ENCODE measurements at regions not wholly inside any gene's neighbourhood (a gene's known extent, or its start where the extent isn't known, plus 50 kb on each side); places are given as distances from the start of the nearest gene placed in this dataset.

DNA sequence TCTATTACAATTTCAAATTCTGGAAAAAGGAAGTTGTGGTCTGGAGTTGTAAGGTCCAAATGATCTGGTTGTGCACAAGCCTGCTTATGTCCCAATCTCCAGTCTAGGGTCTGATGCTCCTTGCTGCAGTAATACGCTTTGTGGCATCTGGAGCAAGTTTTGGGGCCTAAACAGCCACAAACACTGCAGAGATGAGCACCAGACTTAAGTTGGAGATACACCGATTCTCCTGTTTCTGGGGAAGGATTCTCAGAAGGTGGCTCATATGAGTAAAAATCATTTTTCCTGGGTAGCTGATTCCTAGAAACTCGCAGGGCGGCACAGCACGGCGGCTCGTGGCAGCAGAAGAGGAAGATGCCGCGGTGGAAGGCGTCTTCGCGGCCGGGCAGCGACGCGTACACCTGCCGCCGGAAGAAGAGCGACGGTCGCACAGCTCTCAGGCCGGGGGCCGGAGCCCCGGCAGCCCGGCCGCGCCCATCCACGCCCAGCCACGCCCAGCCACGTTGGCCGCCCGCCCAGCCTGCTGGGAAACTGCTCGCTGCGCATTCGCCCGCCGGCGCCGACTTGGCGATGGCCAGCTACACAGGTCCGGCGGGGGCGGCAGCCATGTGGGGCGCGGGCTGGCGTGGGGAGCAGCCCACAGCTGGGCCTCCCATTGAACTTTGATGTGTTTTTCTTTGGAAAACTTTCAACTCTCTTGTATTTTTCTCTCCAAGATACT lies 129.0 kb downstream of the ASCL4 start:
- H3K4me3 ChIP-seq = peak overlapping the region; percentile 47
- CTCF ChIA-PET = interaction anchor here (0.9 to 1.7 kb wide), 2 partner anchors 9 kb away, joined by 6 to 7 read pairs; no protein-coding TSS in a partner anchor
- H3K4me1 ChIP-seq = 0 out of 3 replicates have a peak, but pooled peaks cover 3% of the 10 kb centered on the region
- H3K4me2 ChIP-seq = peak overlapping the region; percentile 98
- DNase-seq (ENCODE audit: low read depth in 1 of 2, low spot score in 1 of 2) = peak; percentile 47 to 61
- ATAC-seq = peak; percentile 82 to 95
- POLR2A ChIA-PET = no interaction called here
- FAIRE-seq = no peak
- 51% methylated on average over 40 of the region's 46 CpGs for WGBS (ENCODE audit: missing lambda C conversion rate)
- TF ChIP-seq FOXS1 (CRISPR knock-in tag; IDR thresholded peaks at IDR 0.05) = no peak
- no peak for TF ChIP-seq TFCP2L1 (CRISPR knock-in tag; IDR thresholded peaks at IDR 0.05)
- TF ChIP-seq POLR2A (IDR thresholded peaks at IDR 0.05; ENCODE audit: low read length) = peak; percentile 22; the same call in 1 of the 2 replicates
- 0 out of 2 replicates have a peak, but pooled peaks have one; percentile 31 for TF ChIP-seq E2F6 (IDR thresholded peaks at IDR 0.05; ENCODE audit: borderline replicate concordance, low read depth)
- H3K27ac ChIP-seq = peak overlapping the region; percentile 39 to 41; a peak in 3 of 6 replicates
- no peaks in the 10 kb centered on the region for H3K9me3 ChIP-seq

DNA sequence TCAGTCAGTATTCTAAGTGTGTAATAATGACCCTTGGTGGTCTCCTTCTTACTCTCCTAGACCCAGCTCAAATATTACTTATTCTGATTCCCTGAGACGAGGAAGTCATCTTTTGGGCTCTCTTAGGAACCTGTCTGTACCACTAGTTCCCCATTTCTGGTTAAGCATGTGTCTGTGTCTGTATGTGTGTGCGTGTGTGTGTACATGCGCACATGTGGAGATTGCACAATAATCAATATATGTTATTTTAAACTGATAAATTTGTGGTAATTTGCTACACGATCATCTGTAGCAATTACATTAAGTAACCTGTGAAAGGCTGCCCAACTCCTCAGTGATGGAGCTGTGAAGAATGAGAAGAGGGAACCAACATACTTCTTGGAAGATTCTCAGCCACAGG lies 132.2 kb downstream of the ASCL4 start:
- 38% methylated on average over 4 of the region's 4 CpGs for WGBS (ENCODE audit: missing lambda C conversion rate)
- no peak for TF ChIP-seq CBX2 (IDR thresholded peaks at IDR 0.05; ENCODE audit: borderline replicate concordance, low read depth)
- 0 out of 4 replicates have a peak, but pooled peaks of 1 of the 2 experiments have one; percentile 14 for TF ChIP-seq CEBPB (IDR thresholded peaks at IDR 0.05)
- TF ChIP-seq, protein P1, sequence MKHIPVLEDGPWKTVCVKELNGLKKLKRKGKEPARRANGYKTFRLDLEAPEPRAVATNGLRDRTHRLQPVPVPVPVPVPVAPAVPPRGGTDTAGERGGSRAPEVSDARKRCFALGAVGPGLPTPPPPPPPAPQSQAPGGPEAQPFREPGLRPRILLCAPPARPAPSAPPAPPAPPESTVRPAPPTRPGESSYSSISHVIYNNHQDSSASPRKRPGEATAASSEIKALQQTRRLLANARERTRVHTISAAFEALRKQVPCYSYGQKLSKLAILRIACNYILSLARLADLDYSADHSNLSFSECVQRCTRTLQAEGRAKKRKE (CRISPR knock-in tag; IDR thresholded peaks at IDR 0.05; ENCODE audit: low read depth) = no peak
- no peak for TF ChIP-seq EHF (CRISPR knock-in tag; IDR thresholded peaks at IDR 0.05)
- Histone ChIP-seq H3K4me3 (no peak overlapping the region), H3K27ac (no peak overlapping the region), H3K4me2 (no peak overlapping the region), H3K4me1 (0 out of 3 replicates have a peak, but pooled peaks cover 3% of the 10 kb centered on the region), H3K9me3 (no peaks in the 10 kb centered on the region)
- CTCF ChIA-PET = interaction anchor here (1.0 kb wide), 1 partner anchor 11 kb away, joined by 3 read pairs; no protein-coding TSS in a partner anchor
- POLR2A ChIA-PET = no interaction called here
- ATAC-seq = no peak
- DNase-seq (ENCODE audit: low read depth in 1 of 2, low spot score in 1 of 2) = no peak
- FAIRE-seq = no peak

DNA sequence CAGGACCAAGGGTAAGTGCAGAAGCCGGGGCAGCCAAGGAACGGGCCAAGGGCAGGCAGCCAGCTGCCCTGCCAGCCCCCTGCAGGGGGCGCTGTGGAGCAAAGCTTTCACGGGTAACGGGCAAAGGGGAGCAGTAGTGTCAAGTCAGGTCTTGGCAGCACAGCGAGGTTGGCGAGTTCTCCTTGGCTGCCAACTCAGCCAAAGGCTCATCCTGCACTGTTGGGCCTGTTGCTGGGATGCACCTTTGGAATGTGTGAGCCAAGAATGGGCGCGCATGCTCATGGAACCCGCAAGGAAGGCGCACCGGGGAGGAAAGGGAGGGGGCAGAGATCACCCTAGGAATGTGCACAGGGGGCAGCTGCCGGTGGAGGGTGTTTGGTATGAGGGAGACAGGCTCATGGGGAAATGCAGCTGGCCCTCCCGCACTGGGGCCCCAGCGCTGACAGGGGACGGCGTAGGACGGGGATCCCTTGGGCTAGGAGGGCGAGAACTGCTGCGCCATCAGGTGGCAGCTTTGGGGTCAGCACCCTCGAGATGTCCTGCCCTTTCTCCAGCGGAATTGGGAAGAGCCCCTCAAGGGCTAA lies 138.0 kb downstream of the ASCL4 start:
- CTCF ChIA-PET = interaction anchor here (0.6 to 3.2 kb wide), 33 partner anchors 9 to 583 kb away, joined by 3 to 18 read pairs (median 4); no protein-coding TSS in a partner anchor
- FAIRE-seq (no peak), ATAC-seq (peak; percentile 75 to 93), DNase-seq (ENCODE audit: low read depth in 1 of 2, low spot score in 1 of 2) (peak; percentile 55 to 73)
- Histone ChIP-seq H3K4me2 (peak overlapping the region; percentile 84), H3K4me3 (peak overlapping the region; percentile 41), H3K4me1 (no peaks in the 10 kb centered on the region), H3K9me3 (0 out of 3 replicates have a peak, but pooled peaks cover 2% of the 10 kb centered on the region), H3K27ac (no peak overlapping the region)
- POLR2A ChIA-PET = no interaction called here
- WGBS (ENCODE audit: missing lambda C conversion rate) = 2% methylated on average over 22 of the region's 22 CpGs
- no peak for TF ChIP-seq EHMT2 (IDR thresholded peaks at IDR 0.05; ENCODE audit: low read depth)
- TF ChIP-seq MAFK (IDR thresholded peaks at IDR 0.05; ENCODE audit: partially characterized antibody) = peak; percentile 20
- no peak for TF ChIP-seq TFCP2L1 (CRISPR knock-in tag; IDR thresholded peaks at IDR 0.05)
- TF ChIP-seq, protein P2, sequence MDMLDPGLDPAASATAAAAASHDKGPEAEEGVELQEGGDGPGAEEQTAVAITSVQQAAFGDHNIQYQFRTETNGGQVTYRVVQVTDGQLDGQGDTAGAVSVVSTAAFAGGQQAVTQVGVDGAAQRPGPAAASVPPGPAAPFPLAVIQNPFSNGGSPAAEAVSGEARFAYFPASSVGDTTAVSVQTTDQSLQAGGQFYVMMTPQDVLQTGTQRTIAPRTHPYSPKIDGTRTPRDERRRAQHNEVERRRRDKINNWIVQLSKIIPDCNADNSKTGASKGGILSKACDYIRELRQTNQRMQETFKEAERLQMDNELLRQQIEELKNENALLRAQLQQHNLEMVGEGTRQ (IDR thresholded peaks at IDR 0.05) = no peak
- TF ChIP-seq SREBF2 (IDR thresholded peaks at IDR 0.05) = no peak
- no peak for TF ChIP-seq KDM1A (IDR thresholded peaks at IDR 0.05; ENCODE audit: low read depth)
- TF ChIP-seq GATA3 (IDR thresholded peaks at IDR 0.05; ENCODE audit: borderline replicate concordance) = no peak
- TF ChIP-seq FOXS1 (CRISPR knock-in tag; IDR thresholded peaks at IDR 0.05) = no peak
- TF ChIP-seq BCL3 (IDR thresholded peaks at IDR 0.05) = no peak
- TF ChIP-seq CHD2 (IDR thresholded peaks at IDR 0.05; ENCODE audit: low read length, partially characterized antibody) = no peak
- TF ChIP-seq, protein P3, sequence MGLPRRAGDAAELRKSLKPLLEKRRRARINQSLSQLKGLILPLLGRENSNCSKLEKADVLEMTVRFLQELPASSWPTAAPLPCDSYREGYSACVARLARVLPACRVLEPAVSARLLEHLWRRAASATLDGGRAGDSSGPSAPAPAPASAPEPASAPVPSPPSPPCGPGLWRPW (IDR thresholded peaks at IDR 0.05) = no peak
- TF ChIP-seq JUN (IDR thresholded peaks at IDR 0.05) = no peak
- no peak for TF ChIP-seq ZFP36 (IDR thresholded peaks at IDR 0.05; ENCODE audit: borderline replicate concordance, partially characterized antibody)
- TF ChIP-seq TP53 (CRISPR knock-in tag; IDR thresholded peaks at IDR 0.05) = no peak
- no peak for TF ChIP-seq ZNF302 (CRISPR knock-in tag; IDR thresholded peaks at IDR 0.05)
- TF ChIP-seq RAD21 (conservative IDR thresholded peaks at IDR 0.05 in 1 of 2, IDR thresholded peaks at IDR 0.05 in 1 of 2) = peak in 1 of 2 experiments; percentile 11; a peak in 1 of 5 replicates
- TF ChIP-seq KDM5A (IDR thresholded peaks at IDR 0.05) = no peak
- TF ChIP-seq FOSB (CRISPR knock-in tag; IDR thresholded peaks at IDR 0.05) = no peak
- TF ChIP-seq CTCF (IDR thresholded peaks at IDR 0.05) = peak; percentile 70
- no peak for TF ChIP-seq NPAS2 (CRISPR knock-in tag; IDR thresholded peaks at IDR 0.05; ENCODE audit: borderline replicate concordance)
- no peak for TF ChIP-seq EP300 (IDR thresholded peaks at IDR 0.05)

All from A549 (cell line).